ENCODE measurements at regions not wholly inside any gene's neighbourhood (a gene's known extent, or its start where the extent isn't known, plus 50 kb on each side); places are given as distances from the start of the nearest gene placed in this dataset.

GRCh38 chr5:110255194-110255593 lies 471.3 kb downstream of the TMEM232 start:
- no peak for TF ChIP-seq CTCF (IDR thresholded peaks at IDR 0.05; ENCODE audit: poor library complexity)
- no peak for TF ChIP-seq EZH2phosphoT487 (IDR thresholded peaks at IDR 0.05; ENCODE audit: low read depth, severe bottlenecking, unreplicated experiment)

All from hepatocyte (in vitro differentiated cells).